ENCODE measurements at regions not wholly inside any gene's neighbourhood (a gene's known extent, or its start where the extent isn't known, plus 50 kb on each side); places are given as distances from the start of the nearest gene placed in this dataset.
A peak's percentile ranks its signal among the peaks of the same experiment; 100 is the strongest.

DNA sequence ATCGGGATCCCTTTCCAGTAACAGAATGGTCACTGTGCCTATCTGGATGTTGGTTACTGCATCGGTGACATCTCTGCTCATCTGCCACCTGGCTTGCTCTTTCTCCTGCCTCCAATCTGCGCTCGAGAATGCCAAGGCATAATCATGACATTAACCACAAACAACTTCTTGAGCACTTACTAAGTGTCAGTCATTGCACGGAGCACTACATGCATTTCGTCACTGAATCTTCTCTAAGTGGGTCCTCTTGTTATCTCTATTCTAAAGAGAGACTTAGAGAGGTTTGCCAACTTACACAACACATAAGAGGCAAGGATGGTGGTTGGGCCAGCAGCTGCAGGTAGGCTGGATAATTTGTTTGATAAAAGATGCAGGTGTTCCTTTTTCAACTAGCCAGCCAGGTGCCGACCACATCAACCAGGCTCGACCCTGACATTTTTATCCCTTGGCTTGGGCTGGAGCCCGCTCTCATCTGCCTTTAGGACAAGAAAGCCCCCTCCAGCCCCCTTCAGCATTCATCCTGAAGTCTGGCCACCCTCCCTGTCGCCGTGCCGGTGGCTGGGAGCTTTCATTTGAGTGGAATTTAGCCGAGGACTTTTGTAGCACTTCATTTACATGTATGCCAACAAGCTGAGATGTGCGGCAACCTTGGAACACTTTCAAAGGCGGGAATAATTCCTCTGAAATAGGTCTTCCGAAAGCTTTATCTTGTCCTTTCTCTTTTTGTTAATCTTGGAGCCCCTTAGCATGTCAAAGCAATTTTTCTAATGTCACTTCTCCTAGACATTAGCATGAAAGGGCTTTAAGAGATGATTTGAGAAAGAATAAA is 89.3 kb upstream of the NKD1 start (continued):
- TF ChIP-seq, protein P1, sequence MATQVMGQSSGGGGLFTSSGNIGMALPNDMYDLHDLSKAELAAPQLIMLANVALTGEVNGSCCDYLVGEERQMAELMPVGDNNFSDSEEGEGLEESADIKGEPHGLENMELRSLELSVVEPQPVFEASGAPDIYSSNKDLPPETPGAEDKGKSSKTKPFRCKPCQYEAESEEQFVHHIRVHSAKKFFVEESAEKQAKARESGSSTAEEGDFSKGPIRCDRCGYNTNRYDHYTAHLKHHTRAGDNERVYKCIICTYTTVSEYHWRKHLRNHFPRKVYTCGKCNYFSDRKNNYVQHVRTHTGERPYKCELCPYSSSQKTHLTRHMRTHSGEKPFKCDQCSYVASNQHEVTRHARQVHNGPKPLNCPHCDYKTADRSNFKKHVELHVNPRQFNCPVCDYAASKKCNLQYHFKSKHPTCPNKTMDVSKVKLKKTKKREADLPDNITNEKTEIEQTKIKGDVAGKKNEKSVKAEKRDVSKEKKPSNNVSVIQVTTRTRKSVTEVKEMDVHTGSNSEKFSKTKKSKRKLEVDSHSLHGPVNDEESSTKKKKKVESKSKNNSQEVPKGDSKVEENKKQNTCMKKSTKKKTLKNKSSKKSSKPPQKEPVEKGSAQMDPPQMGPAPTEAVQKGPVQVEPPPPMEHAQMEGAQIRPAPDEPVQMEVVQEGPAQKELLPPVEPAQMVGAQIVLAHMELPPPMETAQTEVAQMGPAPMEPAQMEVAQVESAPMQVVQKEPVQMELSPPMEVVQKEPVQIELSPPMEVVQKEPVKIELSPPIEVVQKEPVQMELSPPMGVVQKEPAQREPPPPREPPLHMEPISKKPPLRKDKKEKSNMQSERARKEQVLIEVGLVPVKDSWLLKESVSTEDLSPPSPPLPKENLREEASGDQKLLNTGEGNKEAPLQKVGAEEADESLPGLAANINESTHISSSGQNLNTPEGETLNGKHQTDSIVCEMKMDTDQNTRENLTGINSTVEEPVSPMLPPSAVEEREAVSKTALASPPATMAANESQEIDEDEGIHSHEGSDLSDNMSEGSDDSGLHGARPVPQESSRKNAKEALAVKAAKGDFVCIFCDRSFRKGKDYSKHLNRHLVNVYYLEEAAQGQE (IDR thresholded peaks at IDR 0.05; ENCODE audit: unreplicated experiment): no peak
- no peak for TF ChIP-seq ZNF331 (CRISPR knock-in tag; IDR thresholded peaks at IDR 0.05; ENCODE audit: low read depth)
- no peak for TF ChIP-seq EZH2phosphoT487 (IDR thresholded peaks at IDR 0.05; ENCODE audit: unreplicated experiment)
- TF ChIP-seq STAT1 (IDR thresholded peaks at IDR 0.05; ENCODE audit: unreplicated experiment): no peak
- TF ChIP-seq JUNB (IDR thresholded peaks at IDR 0.05; ENCODE audit: unreplicated experiment): no peak
- TF ChIP-seq POLR2AphosphoS5 (IDR thresholded peaks at IDR 0.05; ENCODE audit: low read depth): no peak
- TF ChIP-seq EZH2 (IDR thresholded peaks at IDR 0.05; ENCODE audit: low read depth, unreplicated experiment): no peak

DNA sequence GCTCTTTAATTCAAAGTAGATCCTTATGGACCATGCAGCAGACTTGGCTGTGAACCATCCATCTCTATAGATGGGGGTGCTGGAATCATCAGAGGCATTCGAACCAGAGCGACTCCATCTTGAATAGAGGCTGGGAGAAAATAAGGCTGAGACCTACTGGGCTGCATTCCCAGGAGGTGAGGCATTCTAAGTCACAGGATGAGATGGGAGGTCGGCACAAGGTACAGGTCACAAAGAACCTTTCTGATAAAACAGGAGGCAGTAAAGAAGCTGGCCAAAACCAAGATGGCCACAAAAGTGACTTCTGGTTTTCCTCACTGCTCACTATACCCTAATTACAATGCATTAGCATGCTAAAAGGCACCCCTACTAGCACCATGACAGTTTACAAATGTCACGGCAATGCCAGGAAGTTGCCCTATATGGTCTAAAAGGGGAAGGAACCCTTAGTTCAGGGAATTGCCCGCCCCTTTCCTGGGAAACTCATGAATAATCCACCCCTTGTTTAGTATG is 89.2 kb upstream of the BRD7 start:
- H3K4me1 Mint-ChIP-seq: peaks cover 42% of the 10 kb centered on the region
- H3K4me3 Mint-ChIP-seq: 0 out of 3 replicates have a peak overlapping the region, but pooled peaks have one; percentile 11
- H3K36me3 Mint-ChIP-seq (ENCODE audit: low read depth): no peaks in the 10 kb centered on the region
- Histone ChIP-seq H3K79me2 (replicated peaks; ENCODE audit: insufficient read depth) (no peaks in the 10 kb centered on the region), H3K4me3 (no peak overlapping the region), H3F3A (replicated peaks; ENCODE audit: low read depth) (peaks cover 7% of the 10 kb centered on the region; the same call in 1 of the 2 replicates), H3K36me3 (ENCODE audit: insufficient read depth) (no peaks in the 10 kb centered on the region), H4K20me1 (replicated peaks; ENCODE audit: insufficient read depth) (no peaks in the 10 kb centered on the region), H3K4me1 (ENCODE audit: insufficient read depth) (peaks cover 36% of the 10 kb centered on the region), H3K27me3 (ENCODE audit: insufficient read depth) (peaks cover 5% of the 10 kb centered on the region), H3K9me2 (ENCODE audit: insufficient read depth) (no peaks in the 10 kb centered on the region), H3K4me2 (peak overlapping the region; percentile 72), H3K27ac (ENCODE audit: low read depth) (peak overlapping the region; percentile 91; the same call in 1 of the 2 replicates), H2AFZ (no peak overlapping the region)
- peaks cover 15% of the 10 kb centered on the region for H3K27me3 Mint-ChIP-seq (ENCODE audit: insufficient read depth, low read depth, poor library complexity)
- no peaks in the 10 kb centered on the region for H3K9me3 Mint-ChIP-seq
- H3K27ac Mint-ChIP-seq: peak overlapping the region; percentile 85
- DNase-seq (ENCODE audit: low spot score): peak; percentile 62
- ATAC-seq: peak; percentile 60
- peak; percentile 62; the same call in 1 of the 2 replicates for TF ChIP-seq ZNF114 (CRISPR knock-in tag; IDR thresholded peaks at IDR 0.05)
- TF ChIP-seq, protein P2, sequence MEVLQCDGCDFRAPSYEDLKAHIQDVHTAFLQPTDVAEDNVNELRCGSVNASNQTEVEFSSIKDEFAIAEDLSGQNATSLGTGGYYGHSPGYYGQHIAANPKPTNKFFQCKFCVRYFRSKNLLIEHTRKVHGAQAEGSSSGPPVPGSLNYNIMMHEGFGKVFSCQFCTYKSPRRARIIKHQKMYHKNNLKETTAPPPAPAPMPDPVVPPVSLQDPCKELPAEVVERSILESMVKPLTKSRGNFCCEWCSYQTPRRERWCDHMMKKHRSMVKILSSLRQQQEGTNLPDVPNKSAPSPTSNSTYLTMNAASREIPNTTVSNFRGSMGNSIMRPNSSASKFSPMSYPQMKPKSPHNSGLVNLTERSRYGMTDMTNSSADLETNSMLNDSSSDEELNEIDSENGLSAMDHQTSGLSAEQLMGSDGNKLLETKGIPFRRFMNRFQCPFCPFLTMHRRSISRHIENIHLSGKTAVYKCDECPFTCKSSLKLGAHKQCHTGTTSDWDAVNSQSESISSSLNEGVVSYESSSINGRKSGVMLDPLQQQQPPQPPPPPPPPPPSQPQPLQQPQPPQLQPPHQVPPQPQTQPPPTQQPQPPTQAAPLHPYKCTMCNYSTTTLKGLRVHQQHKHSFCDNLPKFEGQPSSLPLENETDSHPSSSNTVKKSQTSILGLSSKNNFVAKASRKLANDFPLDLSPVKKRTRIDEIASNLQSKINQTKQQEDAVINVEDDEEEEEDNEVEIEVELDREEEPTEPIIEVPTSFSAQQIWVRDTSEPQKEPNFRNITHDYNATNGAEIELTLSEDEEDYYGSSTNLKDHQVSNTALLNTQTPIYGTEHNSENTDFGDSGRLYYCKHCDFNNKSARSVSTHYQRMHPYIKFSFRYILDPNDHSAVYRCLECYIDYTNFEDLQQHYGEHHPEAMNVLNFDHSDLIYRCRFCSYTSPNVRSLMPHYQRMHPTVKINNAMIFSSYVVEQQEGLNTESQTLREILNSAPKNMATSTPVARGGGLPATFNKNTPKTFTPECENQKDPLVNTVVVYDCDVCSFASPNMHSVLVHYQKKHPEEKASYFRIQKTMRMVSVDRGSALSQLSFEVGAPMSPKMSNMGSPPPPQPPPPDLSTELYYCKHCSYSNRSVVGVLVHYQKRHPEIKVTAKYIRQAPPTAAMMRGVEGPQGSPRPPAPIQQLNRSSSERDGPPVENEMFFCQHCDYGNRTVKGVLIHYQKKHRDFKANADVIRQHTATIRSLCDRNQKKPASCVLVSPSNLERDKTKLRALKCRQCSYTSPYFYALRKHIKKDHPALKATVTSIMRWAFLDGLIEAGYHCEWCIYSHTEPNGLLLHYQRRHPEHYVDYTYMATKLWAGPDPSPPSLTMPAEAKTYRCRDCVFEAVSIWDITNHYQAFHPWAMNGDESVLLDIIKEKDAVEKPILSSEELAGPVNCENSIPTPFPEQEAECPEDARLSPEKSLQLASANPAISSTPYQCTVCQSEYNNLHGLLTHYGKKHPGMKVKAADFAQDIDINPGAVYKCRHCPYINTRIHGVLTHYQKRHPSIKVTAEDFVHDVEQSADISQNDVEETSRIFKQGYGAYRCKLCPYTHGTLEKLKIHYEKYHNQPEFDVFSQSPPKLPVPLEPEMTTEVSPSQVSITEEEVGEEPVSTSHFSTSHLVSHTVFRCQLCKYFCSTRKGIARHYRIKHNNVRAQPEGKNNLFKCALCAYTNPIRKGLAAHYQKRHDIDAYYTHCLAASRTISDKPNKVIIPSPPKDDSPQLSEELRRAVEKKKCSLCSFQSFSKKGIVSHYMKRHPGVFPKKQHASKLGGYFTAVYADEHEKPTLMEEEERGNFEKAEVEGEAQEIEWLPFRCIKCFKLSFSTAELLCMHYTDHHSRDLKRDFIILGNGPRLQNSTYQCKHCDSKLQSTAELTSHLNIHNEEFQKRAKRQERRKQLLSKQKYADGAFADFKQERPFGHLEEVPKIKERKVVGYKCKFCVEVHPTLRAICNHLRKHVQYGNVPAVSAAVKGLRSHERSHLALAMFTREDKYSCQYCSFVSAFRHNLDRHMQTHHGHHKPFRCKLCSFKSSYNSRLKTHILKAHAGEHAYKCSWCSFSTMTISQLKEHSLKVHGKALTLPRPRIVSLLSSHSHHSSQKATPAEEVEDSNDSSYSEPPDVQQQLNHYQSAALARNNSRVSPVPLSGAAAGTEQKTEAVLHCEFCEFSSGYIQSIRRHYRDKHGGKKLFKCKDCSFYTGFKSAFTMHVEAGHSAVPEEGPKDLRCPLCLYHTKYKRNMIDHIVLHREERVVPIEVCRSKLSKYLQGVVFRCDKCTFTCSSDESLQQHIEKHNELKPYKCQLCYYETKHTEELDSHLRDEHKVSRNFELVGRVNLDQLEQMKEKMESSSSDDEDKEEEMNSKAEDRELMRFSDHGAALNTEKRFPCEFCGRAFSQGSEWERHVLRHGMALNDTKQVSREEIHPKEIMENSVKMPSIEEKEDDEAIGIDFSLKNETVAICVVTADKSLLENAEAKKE (CRISPR knock-in tag; IDR thresholded peaks at IDR 0.05): no peak
- no peak for TF ChIP-seq EZH2phosphoT487 (IDR thresholded peaks at IDR 0.05; ENCODE audit: unreplicated experiment)
- TF ChIP-seq ZNF331 (CRISPR knock-in tag; IDR thresholded peaks at IDR 0.05; ENCODE audit: low read depth): peak; percentile 23; the same call in 1 of the 2 replicates
- TF ChIP-seq, protein P3, sequence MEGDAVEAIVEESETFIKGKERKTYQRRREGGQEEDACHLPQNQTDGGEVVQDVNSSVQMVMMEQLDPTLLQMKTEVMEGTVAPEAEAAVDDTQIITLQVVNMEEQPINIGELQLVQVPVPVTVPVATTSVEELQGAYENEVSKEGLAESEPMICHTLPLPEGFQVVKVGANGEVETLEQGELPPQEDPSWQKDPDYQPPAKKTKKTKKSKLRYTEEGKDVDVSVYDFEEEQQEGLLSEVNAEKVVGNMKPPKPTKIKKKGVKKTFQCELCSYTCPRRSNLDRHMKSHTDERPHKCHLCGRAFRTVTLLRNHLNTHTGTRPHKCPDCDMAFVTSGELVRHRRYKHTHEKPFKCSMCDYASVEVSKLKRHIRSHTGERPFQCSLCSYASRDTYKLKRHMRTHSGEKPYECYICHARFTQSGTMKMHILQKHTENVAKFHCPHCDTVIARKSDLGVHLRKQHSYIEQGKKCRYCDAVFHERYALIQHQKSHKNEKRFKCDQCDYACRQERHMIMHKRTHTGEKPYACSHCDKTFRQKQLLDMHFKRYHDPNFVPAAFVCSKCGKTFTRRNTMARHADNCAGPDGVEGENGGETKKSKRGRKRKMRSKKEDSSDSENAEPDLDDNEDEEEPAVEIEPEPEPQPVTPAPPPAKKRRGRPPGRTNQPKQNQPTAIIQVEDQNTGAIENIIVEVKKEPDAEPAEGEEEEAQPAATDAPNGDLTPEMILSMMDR (conservative IDR thresholded peaks at IDR 0.05; ENCODE audit: low read depth in 2 of 2): no peak
- peak; percentile 27; the same call in 1 of the 2 replicates for TF ChIP-seq CREB1 (CRISPR knock-in tag; IDR thresholded peaks at IDR 0.05; ENCODE audit: low read depth)

Data from GM23338 (cell line).